HG02623 (cell line): ENCODE measurements at regions not wholly inside any gene's neighbourhood (a gene's known extent, or its start where the extent isn't known, plus 50 kb on each side); places are given as distances from the start of the nearest gene placed in this dataset.
"Not testable (repeated sequence)": the region's sequence is repeated elsewhere in the genome, so short reads cannot be mapped to it uniquely, and the experiment has no call there.

Experiments used
- ATAC-seq: cut with Tn5 transposase; IDR thresholded peaks from one replicate; pipeline ENCODE4 v1.9.1; 2021; ENCODE audit warnings: moderate library complexity; ENCODE audit not compliant: unreplicated experiment

DNA sequence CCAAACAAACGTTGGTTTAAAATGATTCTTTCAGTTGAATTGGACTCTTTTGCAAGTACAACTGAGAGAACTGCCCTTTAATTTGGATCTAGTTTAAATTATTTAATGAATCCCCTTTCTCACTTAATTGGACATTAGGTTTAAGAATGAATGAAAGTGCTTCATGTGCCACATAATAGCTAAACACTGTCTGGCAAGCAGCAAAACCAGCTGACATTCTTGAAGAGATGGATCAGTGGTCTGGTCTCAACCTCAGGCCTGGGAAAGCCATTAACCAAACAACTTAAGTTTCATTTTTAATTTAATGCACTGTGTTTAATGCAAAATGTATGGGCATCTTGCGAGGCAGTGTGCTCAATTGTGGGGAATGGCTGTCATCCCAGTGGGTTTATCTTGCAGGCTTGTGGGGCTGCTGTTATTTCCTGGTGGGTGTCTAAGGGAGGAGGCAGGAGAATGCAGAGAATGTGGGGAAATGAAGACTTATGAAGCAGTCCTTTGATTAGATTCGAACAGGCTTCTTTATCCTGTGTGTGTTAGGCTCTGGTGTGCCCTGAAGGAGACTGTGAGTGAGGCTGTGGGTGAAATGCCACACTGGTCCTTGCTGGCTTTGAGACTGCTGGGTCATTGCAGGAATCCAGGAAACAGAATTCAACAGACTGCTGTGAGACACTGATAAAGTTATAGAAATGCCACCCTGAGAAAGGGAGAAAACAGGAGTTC, 144.1 kb upstream of the PELI2 start:
- ATAC-seq = no peak

DNA sequence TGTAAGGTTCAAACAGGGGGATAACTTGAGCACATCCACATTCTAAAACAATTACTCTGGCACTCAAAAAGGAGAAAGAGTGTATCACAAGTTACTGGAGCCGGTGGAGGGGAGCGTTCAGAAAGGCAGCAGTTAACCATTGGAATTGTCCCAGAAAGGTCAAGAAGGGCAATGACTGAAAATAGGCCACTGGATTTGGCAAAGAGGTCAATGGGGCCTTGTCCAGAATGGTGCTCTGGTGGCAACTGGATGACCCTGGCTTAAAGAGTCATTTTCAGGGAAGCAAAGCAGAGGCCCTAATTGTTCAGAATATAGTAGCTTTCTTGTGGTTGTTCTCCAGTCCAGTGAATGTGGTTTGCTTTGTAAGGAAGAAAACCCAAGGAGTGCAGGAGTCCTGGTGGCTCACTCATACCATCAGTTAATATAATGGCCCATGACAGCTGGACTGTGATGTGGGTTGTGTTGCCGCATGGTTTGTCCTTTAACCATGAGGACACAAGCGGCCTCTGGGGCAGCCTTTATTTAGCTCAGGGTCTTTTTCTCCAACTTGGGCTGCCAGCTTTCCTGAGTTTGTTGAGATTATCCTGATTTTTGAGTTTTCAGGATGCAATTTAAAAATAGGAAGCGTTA, 142.8 kb upstream of the PELI2 start:
- ATAC-seq = no peak

DNA sequence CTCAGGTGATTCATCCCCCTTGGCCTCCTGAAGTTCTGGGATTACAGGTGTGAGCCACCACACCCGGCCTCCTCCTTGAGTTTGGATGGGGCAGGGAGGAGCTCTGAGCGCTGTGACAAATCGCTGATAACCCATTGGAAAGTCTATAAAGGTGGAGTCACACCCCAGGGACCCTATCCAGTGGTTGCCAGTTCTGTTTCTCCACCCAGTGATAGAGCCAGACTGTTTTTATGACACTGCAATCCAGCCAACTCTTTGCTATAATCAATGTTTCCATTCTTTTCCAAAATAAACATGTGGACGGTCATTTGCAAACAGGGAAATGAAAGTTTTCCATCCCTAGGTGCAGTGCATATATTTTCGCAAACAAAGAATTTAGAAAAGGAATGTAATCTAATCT, 142.0 kb upstream of the PELI2 start:
- no peak for ATAC-seq

DNA sequence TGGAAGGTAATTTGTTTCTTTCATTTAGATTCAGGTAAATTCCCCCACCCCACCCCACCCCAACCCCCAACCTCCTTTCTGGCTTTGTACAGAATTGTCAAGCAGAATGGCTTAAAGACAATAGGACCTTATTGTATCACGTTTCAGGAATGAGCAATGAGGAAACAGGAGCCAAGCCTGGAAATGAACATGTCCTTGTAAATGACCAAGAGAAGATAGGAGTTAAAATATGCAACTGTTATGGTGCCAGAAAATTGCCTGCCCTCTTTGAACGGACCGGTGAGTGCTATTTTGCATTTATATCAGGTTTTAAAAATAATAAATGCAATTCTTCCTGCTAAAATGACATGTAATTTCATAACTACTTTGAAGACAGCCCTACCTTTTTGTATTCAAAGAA, 141.6 kb upstream of the PELI2 start:
- ATAC-seq = no peak

DNA sequence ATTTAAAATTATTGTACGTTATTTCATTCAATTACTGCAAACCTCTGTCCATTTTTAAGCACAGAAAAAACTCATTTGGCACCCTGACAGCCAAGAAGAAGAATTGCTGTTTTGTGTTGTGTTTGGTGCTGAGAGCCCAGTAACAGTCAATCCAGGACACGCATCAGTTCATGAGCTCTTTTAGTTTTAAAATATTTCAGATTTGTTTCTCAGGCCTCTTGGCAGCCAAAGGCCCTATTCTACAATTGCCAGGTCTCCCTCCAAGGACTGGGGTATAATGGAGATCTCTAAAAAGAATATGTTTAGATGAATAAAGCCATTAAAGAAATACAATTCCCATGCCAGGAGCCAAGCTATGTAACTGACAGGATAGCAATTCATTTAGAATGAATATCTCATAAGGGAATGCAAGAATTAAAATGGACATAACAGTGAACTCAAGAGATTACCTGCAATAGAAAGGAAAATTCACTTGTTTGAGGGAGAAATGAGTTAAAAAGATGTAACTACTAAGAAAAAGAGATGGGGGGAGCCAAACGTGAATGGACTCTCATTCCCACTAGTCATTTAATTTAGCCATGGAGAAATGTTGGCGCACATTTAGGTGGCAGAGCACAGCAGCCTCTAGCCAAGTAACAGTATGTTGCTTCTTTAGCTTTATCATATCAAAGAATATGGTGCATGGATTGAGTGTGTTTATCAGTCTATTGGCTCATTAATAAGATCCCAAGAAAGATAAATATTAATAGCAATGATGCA, 140.6 kb upstream of the PELI2 start:
- no peak for ATAC-seq

DNA sequence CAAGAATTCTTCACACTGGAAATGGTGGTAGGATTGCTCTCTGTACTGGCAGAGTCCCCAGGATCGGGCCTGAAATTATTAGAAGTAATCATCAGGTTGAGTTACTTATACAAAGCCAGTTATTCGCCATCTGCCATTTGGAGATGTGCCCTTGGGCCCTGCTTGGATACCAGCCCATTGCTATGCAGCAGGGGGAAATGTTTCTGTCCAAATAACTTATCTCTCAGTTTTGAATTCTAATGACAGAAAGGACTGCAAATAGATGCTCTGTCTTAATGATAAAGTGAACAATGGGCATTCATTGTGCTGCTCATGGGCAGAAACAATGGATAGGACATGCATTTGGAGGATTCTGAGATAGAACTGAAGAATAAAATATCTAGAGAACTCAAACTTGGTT, 139.1 kb upstream of the PELI2 start:
- no peak for ATAC-seq

DNA sequence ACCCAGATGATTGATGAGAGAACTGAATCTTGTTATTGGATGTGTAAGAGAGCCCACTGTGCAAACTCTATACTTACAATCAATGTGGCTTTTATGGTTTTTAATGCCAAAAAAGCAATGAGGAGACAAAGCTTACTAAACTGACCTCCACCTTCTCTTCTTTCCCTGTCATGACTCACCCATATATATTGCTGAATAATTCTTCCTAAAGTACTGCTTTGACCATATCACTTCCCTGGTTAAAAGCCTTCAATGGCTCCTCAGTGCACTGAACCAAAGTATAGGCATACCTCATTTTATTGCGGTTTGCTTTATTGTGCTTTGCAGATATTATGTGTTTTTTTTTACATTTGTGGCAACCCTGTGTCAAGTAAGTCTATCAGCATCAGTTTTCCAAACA, 138.4 kb upstream of the PELI2 start:
- no peak for ATAC-seq

DNA sequence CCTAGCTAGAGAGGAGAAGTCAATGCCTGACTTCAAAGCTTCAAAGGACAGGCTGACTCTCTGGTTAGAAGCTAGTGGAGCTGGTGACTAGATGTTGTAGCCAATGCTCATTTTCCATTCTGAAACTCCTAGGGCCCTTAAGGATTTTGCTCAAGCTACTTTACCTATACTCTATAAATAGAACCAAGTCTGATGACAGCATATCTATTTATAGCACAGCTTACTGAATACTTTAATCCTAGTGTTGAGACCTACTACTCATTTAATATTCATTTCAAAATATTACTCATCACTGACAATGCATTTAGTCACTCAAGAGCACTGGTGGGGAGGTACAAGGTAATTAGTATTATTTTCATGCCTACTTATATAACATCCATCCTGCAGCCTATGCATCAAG, 137.2 kb upstream of the PELI2 start:
- ATAC-seq = no peak

DNA sequence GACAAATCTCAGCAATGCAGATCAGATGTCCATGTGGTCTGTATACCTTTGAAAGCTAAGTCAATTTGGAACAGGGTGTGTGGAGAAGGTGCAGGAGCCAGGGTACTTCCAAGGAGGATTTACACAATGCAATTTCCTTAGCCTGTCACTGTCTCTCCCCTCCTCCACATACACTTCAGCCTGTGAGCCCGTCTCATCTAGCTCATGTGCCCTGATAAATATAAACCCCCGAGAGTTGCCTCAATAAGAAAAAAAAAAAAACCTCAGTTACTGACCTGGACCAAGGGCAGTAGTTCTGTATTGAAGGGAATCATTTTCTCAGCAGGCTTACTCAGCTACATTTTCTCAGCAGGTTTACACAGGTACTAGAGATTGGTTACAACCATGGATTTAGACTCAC, 132.1 kb upstream of the PELI2 start:
- no peak for ATAC-seq

DNA sequence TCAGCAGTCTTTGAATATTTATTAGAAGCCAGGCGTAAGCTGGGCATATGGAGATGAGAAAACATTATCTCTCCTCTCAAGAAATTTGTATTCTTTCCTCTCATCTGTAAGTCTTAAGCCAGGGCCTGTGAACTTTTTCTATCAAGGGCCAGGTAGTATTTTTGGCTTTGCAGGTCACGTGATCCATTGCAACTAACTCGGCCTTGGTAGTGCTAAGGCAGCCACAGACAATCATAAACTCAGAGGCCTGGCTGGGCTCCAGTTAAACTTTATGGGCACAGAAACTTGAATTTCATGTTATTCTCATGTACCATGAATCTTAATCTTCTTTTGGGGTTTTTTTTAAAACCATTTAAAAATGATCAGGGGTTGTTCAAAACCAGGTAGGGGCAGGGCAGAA, 117.4 kb upstream of the PELI2 start:
- ATAC-seq = no peak

DNA sequence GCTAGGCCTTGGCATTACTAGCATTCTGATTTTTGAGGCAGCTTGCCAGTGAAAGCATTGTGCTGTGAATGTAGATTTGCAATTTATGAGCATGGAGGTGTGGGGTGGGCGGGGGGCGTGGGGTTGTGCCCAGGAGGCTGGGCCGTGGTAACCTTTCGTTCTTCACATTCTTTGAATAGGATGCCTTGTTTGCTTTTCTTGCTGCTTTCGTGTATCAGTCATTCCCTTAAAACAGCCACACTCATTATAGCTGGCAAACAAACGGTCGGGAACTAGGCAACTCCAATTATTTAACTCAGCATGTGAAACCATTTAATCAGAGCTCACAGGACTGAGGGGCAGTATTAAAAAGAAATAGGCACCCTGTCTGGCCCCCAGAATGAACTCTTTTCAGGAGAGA, 115.9 kb upstream of the PELI2 start:
- ATAC-seq = no peak

DNA sequence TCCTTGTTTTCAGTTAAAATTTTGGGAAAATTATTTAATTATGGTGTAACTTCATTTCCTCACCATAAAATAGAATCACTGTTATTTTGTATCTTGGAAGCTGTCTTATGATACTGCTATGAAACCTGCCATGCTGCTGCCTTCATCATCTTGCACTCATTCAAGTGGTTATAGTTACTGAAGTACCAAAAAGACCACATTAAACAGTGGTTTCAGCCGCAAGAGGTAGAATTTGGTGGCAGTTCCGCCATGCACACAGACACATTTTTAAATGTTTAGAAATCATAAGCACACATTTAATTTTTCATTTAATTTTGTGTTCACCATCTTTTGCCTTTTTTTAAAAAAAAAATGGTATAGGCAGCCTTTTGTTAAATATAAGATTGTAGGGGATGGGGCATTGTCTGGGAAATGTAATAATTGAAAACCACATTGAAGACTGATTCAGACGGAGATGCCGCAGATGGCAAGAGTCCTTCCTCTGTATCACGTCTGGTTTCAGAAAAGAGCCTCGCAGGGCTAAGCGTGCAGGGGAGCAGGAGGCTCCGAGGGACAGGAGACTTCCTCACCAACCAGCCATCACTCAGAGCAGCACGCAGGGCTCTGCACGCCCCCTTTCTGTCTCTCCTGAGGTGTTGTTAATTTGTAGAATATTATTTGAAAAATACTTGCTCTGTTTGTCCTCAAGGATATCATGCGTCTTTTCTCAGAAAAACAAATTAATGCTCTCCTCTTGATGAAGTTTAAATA, 115.2 kb upstream of the PELI2 start:
- peak; percentile 44 for ATAC-seq

DNA sequence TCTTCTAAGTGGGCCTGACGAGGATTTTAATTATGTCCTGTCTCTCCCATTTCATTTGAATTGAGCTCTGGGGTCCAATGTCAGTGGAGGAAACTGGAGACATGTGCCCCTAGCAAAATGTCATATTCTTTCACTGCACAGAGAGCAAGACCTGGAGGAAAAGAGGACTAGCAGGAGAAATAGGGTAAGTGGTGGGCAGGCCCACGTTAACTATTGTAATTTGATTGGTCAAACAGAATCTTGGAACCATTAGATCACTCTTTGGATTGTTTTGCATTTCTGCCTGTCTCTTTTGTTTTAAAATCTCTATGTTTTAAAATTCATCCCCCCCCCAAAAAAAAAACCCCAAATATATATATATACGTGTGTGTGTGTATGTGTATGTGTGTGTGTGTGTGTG, 113.9 kb upstream of the PELI2 start:
- no peak for ATAC-seq

DNA sequence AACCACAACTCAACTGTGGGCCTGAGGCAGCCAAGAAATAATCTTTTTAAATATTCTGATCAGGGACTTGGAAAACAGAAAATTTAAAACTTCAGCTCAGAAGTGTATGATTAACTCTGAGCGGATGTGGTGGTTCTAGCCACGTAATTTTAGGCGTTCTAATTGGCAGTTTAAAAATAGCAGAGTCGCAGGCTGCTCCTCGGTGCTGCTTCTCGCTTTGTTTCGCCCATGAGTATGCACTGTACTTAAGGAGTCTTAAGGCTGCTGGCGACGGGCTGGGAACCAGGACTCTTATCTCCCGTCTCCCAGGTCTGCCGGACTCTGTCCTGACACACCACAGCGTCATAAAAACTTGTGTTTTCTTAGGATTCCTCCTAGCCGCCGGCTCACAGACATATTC, 113.4 kb upstream of the PELI2 start:
- ATAC-seq = peak; percentile 80

DNA sequence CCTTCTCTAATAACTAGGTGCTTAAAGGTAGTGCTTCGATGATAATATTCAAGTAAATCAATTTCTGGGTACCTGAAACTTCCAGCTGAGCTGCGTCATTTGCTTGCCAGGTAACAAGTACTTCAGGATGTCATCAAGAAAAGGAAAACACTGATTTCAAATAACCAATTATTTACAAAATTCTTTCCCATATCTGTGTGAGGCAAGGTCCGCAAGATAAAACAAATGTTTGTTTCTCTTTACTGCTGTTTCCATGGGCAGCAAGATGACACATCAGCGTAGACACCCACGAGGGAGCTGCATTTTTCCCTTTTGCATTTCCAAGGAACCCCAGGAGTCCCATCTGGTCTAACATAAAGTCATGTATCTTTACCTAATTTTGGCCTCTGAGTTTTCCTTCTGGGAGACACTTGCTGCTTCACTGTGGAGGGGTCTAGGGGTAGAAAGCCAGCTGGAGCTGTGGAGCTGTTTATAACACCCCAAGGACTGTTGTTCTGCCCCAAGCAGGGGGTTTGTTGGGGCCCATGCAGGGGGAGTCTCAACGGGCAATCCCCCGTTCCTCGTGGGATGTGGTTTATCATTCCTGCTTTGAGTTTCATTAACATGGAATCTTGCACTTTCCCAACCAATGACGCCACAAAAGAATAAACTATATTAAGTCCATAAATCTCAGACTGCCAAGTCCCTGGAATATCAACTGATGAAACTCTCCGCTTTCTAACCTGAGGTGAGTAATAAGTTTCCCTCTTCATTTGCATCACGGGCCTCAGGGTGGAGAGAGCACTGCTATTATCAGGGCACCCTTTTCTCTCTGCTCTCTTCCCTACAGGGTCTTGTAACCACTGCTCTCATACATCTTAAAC, 112.8 kb upstream of the PELI2 start:
- no peak for ATAC-seq

DNA sequence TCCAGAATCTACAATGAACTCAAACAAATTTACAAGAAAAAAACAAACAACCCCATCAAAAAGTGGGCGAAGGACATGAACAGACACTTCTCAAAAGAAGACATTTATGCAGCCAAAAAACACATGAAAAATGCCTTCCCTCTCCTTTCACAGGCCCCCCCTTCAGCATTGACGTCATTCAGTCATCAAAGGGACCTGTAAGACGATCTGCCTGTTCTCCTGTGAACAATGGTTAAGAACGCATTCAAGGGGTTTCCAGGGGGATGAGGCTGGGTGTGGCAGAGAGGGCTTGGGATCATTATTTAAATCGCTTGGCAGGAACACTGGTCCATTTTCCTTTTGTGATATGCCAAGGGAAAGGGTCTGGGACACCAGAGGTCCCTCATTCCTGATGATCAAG, 110.7 kb upstream of the PELI2 start:
- ATAC-seq = not testable (repeated sequence)

DNA sequence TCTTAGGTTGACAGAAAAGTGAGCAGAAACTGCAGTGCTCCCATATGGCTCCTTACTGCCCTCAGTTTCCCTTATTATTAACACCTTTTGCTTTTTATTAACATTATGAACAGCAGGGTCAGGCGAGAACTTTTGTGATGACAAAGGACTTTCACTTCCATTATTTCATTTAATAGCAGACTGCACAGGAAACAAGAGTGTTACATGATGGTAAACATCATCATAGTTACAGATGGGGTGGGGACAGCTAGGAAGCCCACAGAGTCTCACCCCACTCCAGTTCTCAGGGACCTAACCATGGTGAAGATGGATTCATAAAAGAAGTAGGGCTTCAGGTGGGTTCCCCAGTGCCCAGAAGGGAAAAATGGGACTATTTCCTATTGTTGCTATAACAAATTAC, 110.1 kb upstream of the PELI2 start:
- no peak for ATAC-seq

DNA sequence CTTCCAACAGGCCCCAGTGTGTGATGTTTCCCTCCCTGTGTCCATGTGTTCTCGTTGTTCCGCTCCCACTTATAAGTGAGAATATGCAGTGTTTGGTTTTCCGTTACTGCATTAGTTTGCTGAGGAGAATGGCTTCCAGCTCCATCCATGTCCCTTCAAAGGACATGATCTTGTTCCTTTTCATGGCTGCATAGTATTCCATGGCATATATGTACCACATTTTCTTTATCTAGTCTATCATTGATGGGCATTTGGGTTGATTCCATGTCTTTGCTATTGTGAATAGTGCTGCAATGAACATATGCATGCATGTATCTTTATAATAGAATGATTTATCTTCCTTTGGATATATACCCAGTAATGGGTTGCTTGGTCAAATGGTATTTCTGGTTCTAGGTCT, 109.5 kb upstream of the PELI2 start:
- not testable (repeated sequence) for ATAC-seq

DNA sequence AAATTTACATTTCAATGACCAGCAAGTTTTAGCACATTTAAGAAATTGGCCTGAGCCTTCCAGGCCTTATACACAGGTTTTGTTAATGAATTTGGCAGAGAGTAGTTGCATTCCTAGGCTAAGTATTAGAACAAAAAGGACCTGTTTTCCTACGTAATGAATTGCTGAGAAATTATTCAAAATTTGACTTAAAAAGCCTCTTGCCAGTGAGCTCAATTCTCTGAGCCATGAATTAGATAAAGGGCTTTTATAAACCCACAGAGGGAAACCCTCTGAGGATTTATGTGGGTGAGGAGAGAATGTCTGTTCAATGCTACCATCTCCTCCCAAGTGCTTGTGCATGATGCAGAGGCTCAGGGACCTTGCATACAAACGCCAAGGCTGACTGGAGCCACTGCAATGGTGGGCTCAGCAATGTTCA, 94.5 kb upstream of the PELI2 start:
- ATAC-seq = no peak

DNA sequence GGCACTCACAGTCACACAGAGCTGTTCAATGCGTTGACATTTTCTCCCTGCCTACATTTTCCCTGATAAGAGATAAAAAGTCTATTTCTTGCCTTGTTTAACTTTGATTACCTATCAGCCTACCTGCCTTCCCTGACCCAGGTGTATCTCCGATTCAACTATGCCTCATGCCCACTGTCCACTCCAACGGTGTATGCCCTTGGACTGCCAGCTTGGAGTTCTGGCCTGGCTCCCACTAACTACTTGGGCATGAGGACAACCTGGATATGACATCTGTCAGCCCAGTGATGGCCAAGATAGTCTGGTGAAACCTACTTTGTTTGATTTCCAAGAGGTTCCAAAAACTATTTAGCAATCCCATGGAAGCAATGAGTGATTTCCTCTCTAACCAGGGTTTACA, 93.0 kb upstream of the PELI2 start:
- ATAC-seq = no peak

DNA sequence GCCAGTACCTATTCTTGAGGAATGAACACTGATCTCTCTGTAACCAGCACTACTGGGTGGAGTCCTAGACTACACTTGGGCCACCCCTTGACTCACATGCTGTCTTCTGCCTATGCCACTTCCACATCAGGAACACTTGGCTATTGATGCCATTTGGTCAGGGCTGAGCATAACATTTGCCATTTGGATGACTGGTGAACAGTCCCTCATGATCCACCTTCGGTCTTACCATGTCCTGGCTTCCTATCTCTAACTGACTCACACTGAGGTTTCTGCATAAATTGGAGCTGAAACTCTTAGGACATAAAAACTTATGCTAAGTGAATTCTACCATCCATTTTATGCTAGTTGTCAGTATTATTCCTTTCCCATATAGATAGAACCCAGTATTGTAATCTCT, 91.7 kb upstream of the PELI2 start:
- no peak for ATAC-seq
